Endothelial cell of umbilical vein (primary cell): ENCODE measurements at regions not wholly inside any gene's neighbourhood (a gene's known extent, or its start where the extent isn't known, plus 50 kb on each side); places are given as distances from the start of the nearest gene placed in this dataset.

Source experiments
- BruUV-seq: library from RNA; stranded (reverse); fragments of 400-500 nt; replicated peaks from 2 replicates; lab custom pipeline; 2021; lab: Mats Ljungman, UMichigan
- CTCF ChIA-PET: fragments of 300-600, 350-600 bp; sonication (Branson Sonifier 250); formaldehyde crosslinking; loops from one replicate; lab custom pipeline; 2021; ENCODE audit warnings: antibody characterized with exemption, inconsistent platforms; lab: Charles Lee
- POLR2A ChIA-PET: fragments of 300-600, 350-600 bp; sonication (Branson Sonifier 250); formaldehyde crosslinking; loops from one replicate; lab custom pipeline; 2021; ENCODE audit warnings: antibody characterized with exemption, inconsistent platforms; lab: Charles Lee
- DNase-seq: peaks from one replicate; pipeline ENCODE4 v3.0.0-alpha.2; 2011; ENCODE audit warnings: low read depth, low spot score
- FAIRE-seq: peaks from 2 replicates; lab custom pipeline; 2011; peaks lifted over from hg19 to GRCh38; lab: Jason Lieb, UNC
- H2AFZ ChIP-seq: 2 replicates; pipeline ENCODE4 v1.6.0; 2012; ENCODE audit warnings: low read depth, low read length, control low read depth, inconsistent platforms
- H3K27ac ChIP-seq: 2 replicates; pipeline ENCODE4 v1.5.1; 2011; ENCODE audit warnings: low read depth, mild to moderate bottlenecking, control low read depth, low read length, moderate library complexity; ENCODE audit not compliant: insufficient read depth
- H3K27me3 ChIP-seq, 2 experiments: 2 replicates each; pipeline versions ENCODE4 v1.6.0 to v1.6.1; 2011; ENCODE audit warnings: low read length in 2 of 2, mixed read lengths in 1 of 2; ENCODE audit not compliant: control insufficient read depth in 2 of 2, insufficient read depth in 2 of 2
- H3K36me3 ChIP-seq, 2 experiments: 2 replicates in 1 of 2; 3 replicates in 1 of 2; pipeline ENCODE4 v1.5.1; 2011; ENCODE audit warnings: low read length in 2 of 2, mild to moderate bottlenecking in 1 of 2, moderate library complexity in 1 of 2; ENCODE audit not compliant: control insufficient read depth in 2 of 2, insufficient read depth in 2 of 2; ENCODE audit errors: extremely low read depth in 1 of 2
- H3K4me1 ChIP-seq: 3 replicates; pipeline ENCODE4 v1.5.1; 2011; ENCODE audit warnings: mild to moderate bottlenecking, low read length; ENCODE audit not compliant: control insufficient read depth, insufficient read depth; ENCODE audit errors: extremely low read depth
- H3K4me2 ChIP-seq: 2 replicates; pipeline ENCODE4 v1.6.1; 2011; ENCODE audit warnings: low read length, control low read depth, mixed read lengths; ENCODE audit not compliant: insufficient read depth
- H3K4me3 ChIP-seq, 3 experiments: fragments of 200-600 bp in 1 of 3; sonication (generic), shearing (Covaris generic) in 1 of 3; replicated peaks in 1 of 3; 2 replicates each; pipeline ENCODE4 v1.5.1; 2011 to 2016; ENCODE audit warnings: control low read depth in 3 of 3, low read length in 3 of 3, mild to moderate bottlenecking in 2 of 3, inconsistent platforms in 1 of 3, low read depth in 1 of 3, moderate library complexity in 1 of 3; ENCODE audit not compliant: insufficient read depth in 1 of 3
- H3K79me2 ChIP-seq: 2 replicates; pipeline ENCODE4 v1.6.0; 2012; ENCODE audit warnings: low read length, inconsistent platforms; ENCODE audit not compliant: control insufficient read depth, insufficient read depth
- H3K9ac ChIP-seq: replicated peaks from 2 replicates; pipeline ENCODE3; 2011; ENCODE audit warnings: low read length, control low read depth; ENCODE audit not compliant: insufficient read depth; ENCODE audit errors: extremely low read depth
- H3K9me1 ChIP-seq: replicated peaks from 3 replicates; pipeline ENCODE4 v1.6.0; 2011; ENCODE audit warnings: mild to moderate bottlenecking, low read length; ENCODE audit not compliant: control insufficient read depth, insufficient read depth; ENCODE audit errors: extremely low read depth
- H3K9me3 ChIP-seq: replicated peaks from 2 replicates; pipeline ENCODE4 v1.5.1; 2012; ENCODE audit warnings: low read length, inconsistent platforms; ENCODE audit not compliant: control insufficient read depth, insufficient read depth
- H4K20me1 ChIP-seq: replicated peaks from 2 replicates; pipeline ENCODE3; 2011; ENCODE audit warnings: mild to moderate bottlenecking, low read length; ENCODE audit not compliant: control insufficient read depth, insufficient read depth; ENCODE audit errors: extremely low read depth
- CTCF ChIP-seq, 2 donors: IDR thresholded peaks; 1 replicate in 1 of 2; 2 replicates in 1 of 2; pipeline ENCODE4 v1.5.1; 2011; ENCODE audit warnings: low read length in 2 of 2, mild to moderate bottlenecking in 2 of 2, moderate library complexity in 2 of 2, control low read depth in 1 of 2, inconsistent platforms in 1 of 2, low read depth in 1 of 2; ENCODE audit not compliant: insufficient read depth in 1 of 2; ENCODE audit errors: extremely low read depth in 1 of 2
- EZH2 ChIP-seq: IDR thresholded peaks from 2 replicates; pipeline ENCODE4 v1.6.1; 2012; ENCODE audit warnings: borderline replicate concordance, low read depth, mild to moderate bottlenecking, moderate library complexity, low read length, inconsistent platforms; ENCODE audit not compliant: severe bottlenecking
- FOS ChIP-seq: IDR thresholded peaks from 2 replicates; pipeline ENCODE4 v1.6.1; 2011; ENCODE audit warnings: mild to moderate bottlenecking, low read length, moderate library complexity, borderline replicate concordance; ENCODE audit not compliant: insufficient read depth
- GATA2 ChIP-seq: IDR thresholded peaks from 2 replicates; pipeline ENCODE4 v1.7.0; 2011; ENCODE audit warnings: low read depth, mild to moderate bottlenecking, moderate library complexity, mixed read lengths, low read length; ENCODE audit not compliant: insufficient read length, insufficient read depth
- JUN ChIP-seq: IDR thresholded peaks from 2 replicates; pipeline ENCODE4 v1.6.1; 2011; ENCODE audit warnings: borderline replicate concordance, low read depth; ENCODE audit not compliant: insufficient read length, insufficient read depth
- MAX ChIP-seq: IDR thresholded peaks from 2 replicates; pipeline ENCODE4 v1.6.1; 2011; ENCODE audit not compliant: insufficient read depth, insufficient read length
- MYC ChIP-seq: IDR thresholded peaks from one replicate; pipeline ENCODE4 v1.6.1; 2011; ENCODE audit warnings: mild to moderate bottlenecking, low read depth, low read length
- POLR2A ChIP-seq: IDR thresholded peaks from 2 replicates; pipeline ENCODE4 v1.6.1; 2012; ENCODE audit warnings: low read depth, mild to moderate bottlenecking, control low read depth, low read length
- POLR2AphosphoS5 ChIP-seq: IDR thresholded peaks from 2 replicates; pipeline ENCODE4 v1.6.1; 2012; ENCODE audit warnings: low read depth, mild to moderate bottlenecking, control low read depth, low read length, moderate library complexity; ENCODE audit not compliant: insufficient read depth
- dilution Hi-C: fragments of 300-500 bp; cut with MboI; formaldehyde crosslinking; loops from one replicate; pipeline ENCODE4 v1.15.0; 2019; ENCODE audit warnings: low sequenced_read_pairs; ENCODE audit not compliant: extremely low pct_ligation_motif_present
- intact Hi-C: fragments of 100-400 bp; cut with micrococcal nuclease; formaldehyde crosslinking; loops from one replicate; pipeline ENCODE4 v1.10.0; 2022

- TF ChIP-seq GATA2 (no peak), EZH2 (no peak), POLR2A (no peak)
- Histone ChIP-seq H3K79me2 (no peaks in the 10 kb centered on the region), H3K9me1 (no peaks in the 10 kb centered on the region), H3K27ac (no peak overlapping the region), H3K27me3 (peaks cover 0 to 4% of the 10 kb centered on the region in 2 experiments), H3K4me2 (no peak overlapping the region), H3K4me1 (no peaks in the 10 kb centered on the region), H4K20me1 (no peaks in the 10 kb centered on the region), H2AFZ (no peak overlapping the region), H3K9me3 (no peaks in the 10 kb centered on the region), H3K9ac (no peak overlapping the region), H3K4me3 (no peak overlapping the region), H3K36me3 (no peaks in the 10 kb centered on the region)
- dilution Hi-C loops (no loop called here), intact Hi-C loops (no loop called here)
- no peak for FAIRE-seq
- BruUV-seq: no TSS peak
- ChIA-PET POLR2A (no interaction called here), CTCF (interaction anchor here (0.9 to 1.3 kb wide), 3 partner anchors 9 to 38 kb away, joined by 3 read pairs; no protein-coding TSS in a partner anchor)
- DNase-seq: no peak
Observed at GRCh38 chr1:25063591-25064416, 133.7 kb upstream of the RUNX3 start.

GRCh38 chr1:25062621-25063255 is 132.7 kb upstream of the RUNX3 start:
- TF ChIP-seq EZH2: no peak
- TF ChIP-seq POLR2A: no peak
- no peak for TF ChIP-seq CTCF (IDR thresholded peaks at IDR 0.05; ENCODE audit: extremely low read depth in 1 of 2, insufficient read depth in 1 of 2, low read depth in 1 of 2, low read length in 2 of 2)
- no peak for TF ChIP-seq MAX
- no peak for TF ChIP-seq MYC
- no peak for TF ChIP-seq FOS
- TF ChIP-seq POLR2AphosphoS5: no peak
- TF ChIP-seq JUN: no peak
- no peak for TF ChIP-seq GATA2
- Histone ChIP-seq H2AFZ (no peak overlapping the region), H3K4me2 (no peak overlapping the region), H3K27ac (no peak overlapping the region), H3K9me1 (no peaks in the 10 kb centered on the region), H3K9ac (no peak overlapping the region), H3K9me3 (no peaks in the 10 kb centered on the region), H3K36me3 (no peaks in the 10 kb centered on the region), H3K4me3 (no peak overlapping the region), H3K27me3 (peaks cover 0 to 4% of the 10 kb centered on the region in 2 experiments), H4K20me1 (no peaks in the 10 kb centered on the region), H3K79me2 (no peaks in the 10 kb centered on the region), H3K4me1 (no peaks in the 10 kb centered on the region)
- POLR2A ChIA-PET: no interaction called here
- CTCF ChIA-PET: interaction anchor here (1.3 kb wide), 1 partner anchor 8 kb away, joined by 3 read pairs; no protein-coding TSS in a partner anchor
- BruUV-seq: no TSS peak
- dilution Hi-C loops: no loop called here
- intact Hi-C loops: no loop called here
- DNase-seq (no peak), FAIRE-seq (no peak)
